DOHH2 (cell line): ENCODE measurements at regions not wholly inside any gene's neighbourhood (a gene's known extent, or its start where the extent isn't known, plus 50 kb on each side); places are given as distances from the start of the nearest gene placed in this dataset.

Experiments
- CTCF ChIP-seq: fragments of 200-600 bp; sonication (generic); IDR thresholded peaks from one replicate; pipeline ENCODE4 v1.5.1; 2014; ENCODE audit warnings: antibody characterized with exemption, mild to moderate bottlenecking, low read depth, low read length; ENCODE audit not compliant: poor library complexity, severe bottlenecking
- EZH2phosphoT487 ChIP-seq: fragments of 200-600 bp; sonication (generic); IDR thresholded peaks from 2 replicates; pipeline ENCODE4 v1.6.1; 2017; ENCODE audit warnings: borderline replicate concordance, mild to moderate bottlenecking, antibody characterized with exemption, low read length, moderate library complexity, mixed read lengths

DNA sequence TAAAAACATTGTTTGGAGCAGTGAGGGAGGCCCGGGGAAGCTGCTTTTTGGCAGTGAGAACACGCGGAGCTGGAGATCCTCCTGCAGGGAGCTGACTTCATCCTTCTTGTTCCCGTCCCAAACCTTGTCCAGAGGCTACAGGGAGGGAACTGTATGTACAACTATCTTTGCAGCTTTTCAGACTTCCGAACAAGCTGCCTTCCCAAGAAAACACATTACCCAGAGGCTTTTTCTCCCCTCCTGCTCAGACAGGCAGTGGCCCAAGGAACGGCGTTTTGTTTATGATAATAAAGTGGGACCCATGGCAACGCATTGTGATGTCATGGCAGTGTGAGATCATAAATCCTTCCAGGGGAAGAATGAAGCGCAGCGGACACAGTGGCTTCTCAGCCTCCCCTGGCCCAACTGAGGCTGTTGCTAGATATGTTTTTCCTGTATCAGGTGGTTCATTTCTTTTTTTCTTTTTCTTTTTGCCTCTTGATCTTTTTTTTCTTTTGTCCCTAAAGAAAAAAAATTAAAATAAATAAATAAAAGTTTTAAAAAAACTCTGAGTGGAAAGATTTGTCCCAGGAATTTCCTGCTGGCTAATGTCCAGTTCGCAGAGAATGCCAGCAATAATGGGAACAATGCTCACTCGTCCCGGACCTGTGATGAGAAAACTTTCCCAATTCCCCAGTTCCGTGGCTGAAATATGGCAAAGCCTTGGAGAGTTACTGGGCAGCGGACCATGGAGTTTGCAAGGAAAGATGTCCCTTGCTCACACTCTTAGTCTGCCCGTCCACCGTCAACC, 103.4 kb upstream of the MAP1LC3B2 start:
- TF ChIP-seq CTCF (no peak), EZH2phosphoT487 (no peak)
